ENCODE measurements at regions not wholly inside any gene's neighbourhood (a gene's known extent, or its start where the extent isn't known, plus 50 kb on each side); places are given as distances from the start of the nearest gene placed in this dataset.

GRCh38 chr14:62076368-62076767, 314.1 kb downstream of the SNAPC1 start:
- no peak for TF ChIP-seq GATAD2A (IDR thresholded peaks at IDR 0.05)
- no peak for TF ChIP-seq PKNOX1 (IDR thresholded peaks at IDR 0.05)
- no peak for TF ChIP-seq REST (IDR thresholded peaks at IDR 0.05; ENCODE audit: borderline replicate concordance)
- TF ChIP-seq REST (CRISPR knock-in tag; IDR thresholded peaks at IDR 0.05; ENCODE audit: low read depth) = no peak
- TF ChIP-seq ZNF146 (CRISPR knock-in tag; IDR thresholded peaks at IDR 0.05; ENCODE audit: unreplicated experiment) = no peak
